SK-N-SH treated with all-trans-retinoic acid at 6 μM for 48 hours (cell line): ENCODE measurements at regions not wholly inside any gene's neighbourhood (a gene's known extent, or its start where the extent isn't known, plus 50 kb on each side); places are given as distances from the start of the nearest gene placed in this dataset.

ENCODE experiments used
- ATAC-seq: fragments of 200-7000 bp; cut with Tn5 transposase; 3 replicates; pipeline ENCODE4 v1.9.1; 2020; ENCODE audit warnings: mild to moderate bottlenecking, moderate library complexity
- ARNTL ChIP-seq: fragments of 450-650 bp; formaldehyde crosslinking; IDR thresholded peaks from 2 replicates; pipeline ENCODE4 v1.5.0; 2020; ENCODE audit warnings: low read depth, mild to moderate bottlenecking, moderate library complexity, borderline replicate concordance
- BACH2 ChIP-seq: fragments of 250-450 bp; sonication (Bioruptor Pico); IDR thresholded peaks from 2 replicates; pipeline ENCODE4 v1.9.0; 2021; ENCODE audit warnings: mild to moderate bottlenecking, borderline replicate concordance
- CSDC2 ChIP-seq: fragments of 250-450 bp; sonication (Bioruptor Pico); IDR thresholded peaks from 2 replicates; pipeline ENCODE4 v1.5.0; 2020; ENCODE audit warnings: mild to moderate bottlenecking, moderate library complexity
- ESRRG ChIP-seq: fragments of 250-450 bp; sonication (Bioruptor Pico); IDR thresholded peaks from 2 replicates; pipeline ENCODE4 v1.6.1; 2021; ENCODE audit warnings: mild to moderate bottlenecking
- GLIS3 ChIP-seq: fragments of 250-450 bp; sonication (Bioruptor Pico); IDR thresholded peaks from 2 replicates; pipeline ENCODE4 v1.5.0; 2020; ENCODE audit warnings: mild to moderate bottlenecking, moderate library complexity
- ISL1 ChIP-seq: fragments of 250-450 bp; sonication (Bioruptor Pico); IDR thresholded peaks from 2 replicates; pipeline ENCODE4 v2.1.2; 2022; ENCODE audit warnings: mild to moderate bottlenecking, moderate library complexity
- OSR1 ChIP-seq: fragments of 250-450 bp; sonication (Bioruptor Pico); IDR thresholded peaks from 2 replicates; pipeline ENCODE4 v1.8.0; 2022; ENCODE audit warnings: moderate library complexity, mild to moderate bottlenecking, inconsistent platforms
- PPARA ChIP-seq: fragments of 250-450 bp; sonication (Bioruptor Pico); IDR thresholded peaks from 2 replicates; pipeline ENCODE4 v1.5.0; 2020; ENCODE audit warnings: mild to moderate bottlenecking, borderline replicate concordance
- RARB ChIP-seq: fragments of 250-450 bp; sonication (Bioruptor Pico); IDR thresholded peaks from 2 replicates; pipeline ENCODE4 v1.8.0; 2021; ENCODE audit warnings: mild to moderate bottlenecking, moderate library complexity
- SNAI2 ChIP-seq: fragments of 250-450 bp; sonication (Bioruptor Pico); IDR thresholded peaks from 2 replicates; pipeline ENCODE4 v1.5.0; 2020; ENCODE audit warnings: mild to moderate bottlenecking, moderate library complexity
- TCF4 ChIP-seq: fragments of 250-450 bp; sonication (Bioruptor Pico); IDR thresholded peaks from 2 replicates; pipeline ENCODE4 v1.8.0; 2021; ENCODE audit warnings: mild to moderate bottlenecking, moderate library complexity, borderline replicate concordance
- TOX ChIP-seq: fragments of 250-450 bp; sonication (Bioruptor Pico); IDR thresholded peaks from 2 replicates; pipeline ENCODE4 v1.8.0; 2021; ENCODE audit warnings: mild to moderate bottlenecking, moderate library complexity, borderline replicate concordance
- ZC3H10 ChIP-seq: fragments of 250-450 bp; sonication (Bioruptor Pico); IDR thresholded peaks from 2 replicates; pipeline ENCODE4 v1.5.1; 2021; ENCODE audit warnings: mild to moderate bottlenecking, moderate library complexity
- ZFP3 ChIP-seq: fragments of 250-450 bp; sonication (Bioruptor Pico); IDR thresholded peaks from 2 replicates; pipeline ENCODE4 v1.5.0; 2020; ENCODE audit warnings: mild to moderate bottlenecking, moderate library complexity
- ZFP30 ChIP-seq: fragments of 450-650 bp; formaldehyde crosslinking; IDR thresholded peaks from 2 replicates; pipeline ENCODE4 v1.5.0; 2022; ENCODE audit warnings: mild to moderate bottlenecking, moderate library complexity
- ZNF565 ChIP-seq: fragments of 450-650 bp; formaldehyde crosslinking; conservative IDR thresholded peaks from 2 replicates; pipeline ENCODE4 v1.5.0; 2020; ENCODE audit warnings: low read depth, mild to moderate bottlenecking, moderate library complexity
- ZNF70 ChIP-seq: fragments of 450-650 bp; formaldehyde crosslinking; IDR thresholded peaks from 2 replicates; pipeline ENCODE4 v1.5.0; 2020; ENCODE audit warnings: mild to moderate bottlenecking, moderate library complexity
- ZNF8 ChIP-seq: fragments of 450-650 bp; formaldehyde crosslinking; IDR thresholded peaks from 2 replicates; pipeline ENCODE4 v1.5.0; 2020; ENCODE audit warnings: mild to moderate bottlenecking, moderate library complexity
- TF ChIP-seq, protein P1 (sequence below): fragments of 250-450 bp; sonication (Bioruptor Pico); IDR thresholded peaks from 2 replicates; pipeline ENCODE4 v1.8.0; 2020; ENCODE audit warnings: mild to moderate bottlenecking, moderate library complexity, borderline replicate concordance
- TF ChIP-seq, protein P2 (sequence below): fragments of 250-450 bp; sonication (Bioruptor Pico); IDR thresholded peaks from 2 replicates; pipeline ENCODE4 v1.5.1; 2021; ENCODE audit warnings: mild to moderate bottlenecking, moderate library complexity
- TF ChIP-seq, protein P3 (sequence below): fragments of 250-450 bp; sonication (Bioruptor Pico); IDR thresholded peaks from 2 replicates; pipeline ENCODE4 v1.8.0; 2021; ENCODE audit warnings: low read depth, mild to moderate bottlenecking, moderate library complexity, borderline replicate concordance
- TF ChIP-seq, protein P4 (sequence below): fragments of 250-450 bp; sonication (Bioruptor Pico); IDR thresholded peaks from 2 replicates; pipeline ENCODE4 v1.5.0; 2020; ENCODE audit warnings: mild to moderate bottlenecking, moderate library complexity

DNA sequence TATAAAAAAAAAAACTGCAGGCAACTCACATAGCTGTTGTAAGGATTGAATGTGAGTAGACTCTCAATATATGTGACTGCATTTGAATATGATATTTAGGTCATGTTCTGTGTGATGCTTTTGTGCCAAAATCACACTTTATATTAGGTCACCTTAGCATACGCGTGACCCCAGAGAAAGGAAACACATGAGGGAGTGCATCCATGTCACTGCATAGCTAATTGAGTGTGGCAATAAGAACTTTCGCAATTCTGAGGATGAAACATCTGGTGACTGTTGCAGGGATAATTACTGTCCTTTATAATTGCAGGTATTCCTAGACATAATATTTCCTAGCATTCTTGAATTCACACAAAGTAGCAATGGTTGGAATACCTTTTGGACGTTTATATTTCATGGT, 459.5 kb upstream of the KLF4 start:
- ATAC-seq = no peak
- no peak for TF ChIP-seq SNAI2 (CRISPR knock-in tag)
- no peak for TF ChIP-seq ZFP3 (CRISPR knock-in tag)
- TF ChIP-seq, all 23 proteins: peak for 0

DNA sequence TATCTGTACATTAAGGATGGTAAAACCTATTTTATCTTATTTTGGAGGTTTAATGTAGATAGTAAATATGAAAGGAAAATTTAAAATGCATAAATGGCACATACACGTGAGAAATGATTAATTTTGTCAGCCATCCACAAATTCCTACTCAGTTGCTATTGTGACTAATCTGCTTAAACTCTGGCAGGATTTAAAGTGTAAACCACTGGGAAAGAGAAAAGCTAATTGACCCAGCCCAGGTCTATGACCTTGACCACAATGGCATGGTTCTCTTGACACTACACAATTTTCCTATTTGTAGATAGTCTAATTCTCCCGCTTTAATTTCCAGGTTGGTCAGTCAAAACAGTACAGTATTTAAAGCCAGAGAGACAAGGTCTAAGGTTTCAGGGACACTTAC, 459.0 kb upstream of the KLF4 start:
- ATAC-seq = no peak
- TF ChIP-seq, protein P1, sequence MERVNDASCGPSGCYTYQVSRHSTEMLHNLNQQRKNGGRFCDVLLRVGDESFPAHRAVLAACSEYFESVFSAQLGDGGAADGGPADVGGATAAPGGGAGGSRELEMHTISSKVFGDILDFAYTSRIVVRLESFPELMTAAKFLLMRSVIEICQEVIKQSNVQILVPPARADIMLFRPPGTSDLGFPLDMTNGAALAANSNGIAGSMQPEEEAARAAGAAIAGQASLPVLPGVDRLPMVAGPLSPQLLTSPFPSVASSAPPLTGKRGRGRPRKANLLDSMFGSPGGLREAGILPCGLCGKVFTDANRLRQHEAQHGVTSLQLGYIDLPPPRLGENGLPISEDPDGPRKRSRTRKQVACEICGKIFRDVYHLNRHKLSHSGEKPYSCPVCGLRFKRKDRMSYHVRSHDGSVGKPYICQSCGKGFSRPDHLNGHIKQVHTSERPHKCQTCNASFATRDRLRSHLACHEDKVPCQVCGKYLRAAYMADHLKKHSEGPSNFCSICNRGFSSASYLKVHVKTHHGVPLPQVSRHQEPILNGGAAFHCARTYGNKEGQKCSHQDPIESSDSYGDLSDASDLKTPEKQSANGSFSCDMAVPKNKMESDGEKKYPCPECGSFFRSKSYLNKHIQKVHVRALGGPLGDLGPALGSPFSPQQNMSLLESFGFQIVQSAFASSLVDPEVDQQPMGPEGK (CRISPR knock-in tag) = no peak
- TF ChIP-seq BACH2 (CRISPR knock-in tag) (no peak), PPARA (CRISPR knock-in tag) (no peak), ZFP3 (CRISPR knock-in tag) (no peak), ZNF565 (CRISPR knock-in tag) (no peak), OSR1 (CRISPR knock-in tag) (no peak), GLIS3 (no peak), SNAI2 (CRISPR knock-in tag) (no peak), ZFP30 (no peak), CSDC2 (CRISPR knock-in tag) (no peak), ZNF70 (CRISPR knock-in tag) (no peak), ARNTL (no peak), ESRRG (no peak), TOX (CRISPR knock-in tag) (no peak)
- TF ChIP-seq, protein P2, sequence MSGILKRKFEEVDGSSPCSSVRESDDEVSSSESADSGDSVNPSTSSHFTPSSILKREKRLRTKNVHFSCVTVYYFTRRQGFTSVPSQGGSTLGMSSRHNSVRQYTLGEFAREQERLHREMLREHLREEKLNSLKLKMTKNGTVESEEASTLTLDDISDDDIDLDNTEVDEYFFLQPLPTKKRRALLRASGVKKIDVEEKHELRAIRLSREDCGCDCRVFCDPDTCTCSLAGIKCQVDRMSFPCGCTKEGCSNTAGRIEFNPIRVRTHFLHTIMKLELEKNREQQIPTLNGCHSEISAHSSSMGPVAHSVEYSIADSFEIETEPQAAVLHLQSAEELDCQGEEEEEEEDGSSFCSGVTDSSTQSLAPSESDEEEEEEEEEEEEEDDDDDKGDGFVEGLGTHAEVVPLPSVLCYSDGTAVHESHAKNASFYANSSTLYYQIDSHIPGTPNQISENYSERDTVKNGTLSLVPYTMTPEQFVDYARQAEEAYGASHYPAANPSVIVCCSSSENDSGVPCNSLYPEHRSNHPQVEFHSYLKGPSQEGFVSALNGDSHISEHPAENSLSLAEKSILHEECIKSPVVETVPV = no peak
- TF ChIP-seq, protein P3, sequence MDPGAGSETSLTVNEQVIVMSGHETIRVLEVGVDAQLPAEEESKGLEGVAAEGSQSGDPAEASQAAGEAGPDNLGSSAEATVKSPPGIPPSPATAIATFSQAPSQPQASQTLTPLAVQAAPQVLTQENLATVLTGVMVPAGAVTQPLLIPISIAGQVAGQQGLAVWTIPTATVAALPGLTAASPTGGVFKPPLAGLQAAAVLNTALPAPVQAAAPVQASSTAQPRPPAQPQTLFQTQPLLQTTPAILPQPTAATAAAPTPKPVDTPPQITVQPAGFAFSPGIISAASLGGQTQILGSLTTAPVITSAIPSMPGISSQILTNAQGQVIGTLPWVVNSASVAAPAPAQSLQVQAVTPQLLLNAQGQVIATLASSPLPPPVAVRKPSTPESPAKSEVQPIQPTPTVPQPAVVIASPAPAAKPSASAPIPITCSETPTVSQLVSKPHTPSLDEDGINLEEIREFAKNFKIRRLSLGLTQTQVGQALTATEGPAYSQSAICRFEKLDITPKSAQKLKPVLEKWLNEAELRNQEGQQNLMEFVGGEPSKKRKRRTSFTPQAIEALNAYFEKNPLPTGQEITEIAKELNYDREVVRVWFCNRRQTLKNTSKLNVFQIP = no peak

DNA sequence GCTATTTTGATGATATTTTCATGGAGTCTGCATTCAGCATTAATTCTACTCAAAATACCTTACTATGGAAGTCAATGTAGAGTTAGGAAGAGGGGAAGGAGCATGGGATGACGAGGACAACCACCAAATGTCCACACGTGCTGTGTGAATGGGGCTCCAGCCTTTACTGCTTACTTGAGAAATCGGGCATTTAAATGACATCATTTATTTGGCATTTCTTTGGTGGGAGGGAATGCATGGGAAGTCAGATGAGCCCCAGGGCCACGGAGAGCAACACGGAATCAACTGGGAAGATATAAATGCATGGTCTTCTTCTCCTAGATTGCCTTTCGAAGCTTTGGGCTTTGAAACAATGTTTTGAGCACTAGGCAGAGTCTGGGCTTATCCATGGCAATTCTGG, 458.5 kb upstream of the KLF4 start:
- no peak for ATAC-seq
- TF ChIP-seq OSR1 (CRISPR knock-in tag) = no peak
- TF ChIP-seq ISL1 = no peak
- no peak for TF ChIP-seq TOX (CRISPR knock-in tag)
- no peak for TF ChIP-seq ARNTL
- no peak for TF ChIP-seq GLIS3
- no peak for TF ChIP-seq PPARA (CRISPR knock-in tag)
- TF ChIP-seq, protein P4, sequence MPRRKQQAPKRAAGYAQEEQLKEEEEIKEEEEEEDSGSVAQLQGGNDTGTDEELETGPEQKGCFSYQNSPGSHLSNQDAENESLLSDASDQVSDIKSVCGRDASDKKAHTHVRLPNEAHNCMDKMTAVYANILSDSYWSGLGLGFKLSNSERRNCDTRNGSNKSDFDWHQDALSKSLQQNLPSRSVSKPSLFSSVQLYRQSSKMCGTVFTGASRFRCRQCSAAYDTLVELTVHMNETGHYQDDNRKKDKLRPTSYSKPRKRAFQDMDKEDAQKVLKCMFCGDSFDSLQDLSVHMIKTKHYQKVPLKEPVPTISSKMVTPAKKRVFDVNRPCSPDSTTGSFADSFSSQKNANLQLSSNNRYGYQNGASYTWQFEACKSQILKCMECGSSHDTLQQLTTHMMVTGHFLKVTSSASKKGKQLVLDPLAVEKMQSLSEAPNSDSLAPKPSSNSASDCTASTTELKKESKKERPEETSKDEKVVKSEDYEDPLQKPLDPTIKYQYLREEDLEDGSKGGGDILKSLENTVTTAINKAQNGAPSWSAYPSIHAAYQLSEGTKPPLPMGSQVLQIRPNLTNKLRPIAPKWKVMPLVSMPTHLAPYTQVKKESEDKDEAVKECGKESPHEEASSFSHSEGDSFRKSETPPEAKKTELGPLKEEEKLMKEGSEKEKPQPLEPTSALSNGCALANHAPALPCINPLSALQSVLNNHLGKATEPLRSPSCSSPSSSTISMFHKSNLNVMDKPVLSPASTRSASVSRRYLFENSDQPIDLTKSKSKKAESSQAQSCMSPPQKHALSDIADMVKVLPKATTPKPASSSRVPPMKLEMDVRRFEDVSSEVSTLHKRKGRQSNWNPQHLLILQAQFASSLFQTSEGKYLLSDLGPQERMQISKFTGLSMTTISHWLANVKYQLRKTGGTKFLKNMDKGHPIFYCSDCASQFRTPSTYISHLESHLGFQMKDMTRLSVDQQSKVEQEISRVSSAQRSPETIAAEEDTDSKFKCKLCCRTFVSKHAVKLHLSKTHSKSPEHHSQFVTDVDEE (CRISPR knock-in tag) = no peak
- TF ChIP-seq TCF4 = no peak
- TF ChIP-seq ESRRG = no peak
- TF ChIP-seq ZNF70 (CRISPR knock-in tag) = no peak
- no peak for TF ChIP-seq ZFP30

DNA sequence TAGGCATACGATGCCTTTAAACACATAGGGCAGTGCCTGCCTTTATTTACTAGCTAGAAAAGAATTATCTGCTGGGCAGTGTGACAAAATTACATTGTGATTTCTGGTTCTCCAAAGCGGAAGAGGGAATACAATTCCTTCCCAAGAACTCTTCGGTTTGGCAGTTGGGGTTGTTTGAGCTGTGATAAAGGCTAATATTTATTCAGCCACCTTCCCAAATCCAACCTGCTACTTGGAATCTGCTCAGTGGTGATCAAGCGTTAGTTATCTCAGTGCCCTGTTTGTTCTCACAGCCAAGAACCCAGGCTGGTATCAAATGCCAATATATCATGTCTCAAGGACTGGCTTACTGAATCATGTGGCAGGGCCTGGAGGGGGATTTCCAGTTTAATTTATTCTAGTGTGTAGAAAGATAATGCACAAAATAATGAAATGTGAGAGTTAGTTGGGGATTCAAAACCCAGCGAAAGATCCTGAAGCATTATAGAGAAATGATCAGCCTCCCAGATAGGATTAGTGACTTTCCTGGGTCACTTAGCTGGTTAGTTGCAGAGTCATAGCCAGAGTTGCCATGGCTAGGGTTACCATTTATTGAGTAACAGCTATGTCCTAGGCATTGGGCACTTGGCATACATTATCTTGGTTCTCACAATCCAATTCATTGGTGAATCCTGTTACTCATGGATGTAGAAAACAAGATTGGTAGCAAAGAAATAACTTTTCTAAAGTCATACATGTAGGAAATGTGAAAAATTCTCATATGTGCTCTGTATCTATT, 457.0 kb upstream of the KLF4 start:
- ATAC-seq = no peak

More for the DNA sequence above, 457.0 kb upstream of the KLF4 start:
- no peak for TF ChIP-seq ZNF8 (CRISPR knock-in tag)
- TF ChIP-seq, protein P2 = no peak
- TF ChIP-seq ZC3H10 = no peak
- no peak for TF ChIP-seq ARNTL
- TF ChIP-seq ESRRG = no peak
- TF ChIP-seq RARB (CRISPR knock-in tag) = no peak
- TF ChIP-seq ZNF70 (CRISPR knock-in tag) = no peak
- TF ChIP-seq SNAI2 (CRISPR knock-in tag) = no peak
- TF ChIP-seq OSR1 (CRISPR knock-in tag) = no peak
- TF ChIP-seq GLIS3 = no peak
- TF ChIP-seq TCF4 = no peak
- no peak for TF ChIP-seq ZFP30
- TF ChIP-seq ZFP3 (CRISPR knock-in tag) = no peak
